GM18858 (cell line): ENCODE measurements at regions not wholly inside any gene's neighbourhood (a gene's known extent, or its start where the extent isn't known, plus 50 kb on each side); places are given as distances from the start of the nearest gene placed in this dataset.
"Not testable (repeated sequence)": the region's sequence is repeated elsewhere in the genome, so short reads cannot be mapped to it uniquely, and the experiment has no call there.

Source experiments
- ATAC-seq: cut with Tn5 transposase; IDR thresholded peaks from one replicate; pipeline ENCODE4 v1.9.1; 2021; ENCODE audit not compliant: unreplicated experiment

GRCh38 chr2:132220589-132220988 lies 58.8 kb upstream of the ANKRD30BL start:
- ATAC-seq = not testable (repeated sequence)

- not testable (repeated sequence) for ATAC-seq
Measured at GRCh38 chr2:132221886-132222285, 60.1 kb upstream of the ANKRD30BL start.

- ATAC-seq = no peak
Measured at GRCh38 chr2:132252191-132252893, 90.6 kb upstream of the ANKRD30BL start.

GRCh38 chr2:132252894-132253264 lies 91.1 kb upstream of the ANKRD30BL start:
- no peak for ATAC-seq

- no peak for ATAC-seq
Measured at GRCh38 chr2:132253496-132254305, 91.9 kb upstream of the ANKRD30BL start.

GRCh38 chr2:132254306-132254919 lies 92.7 kb upstream of the ANKRD30BL start:
- ATAC-seq = not testable (repeated sequence)

- ATAC-seq = no peak
Measured at GRCh38 chr2:132255714-132256113, 94.0 kb upstream of the ANKRD30BL start.

GRCh38 chr2:132256251-132256902 lies 94.6 kb upstream of the ANKRD30BL start:
- no peak for ATAC-seq

- ATAC-seq = not testable (repeated sequence)
Measured at GRCh38 chr2:132256903-132257300, 95.2 kb upstream of the ANKRD30BL start.

GRCh38 chr2:132257301-132258171 lies 95.8 kb upstream of the ANKRD30BL start:
- not testable (repeated sequence) for ATAC-seq

- not testable (repeated sequence) for ATAC-seq
Measured at GRCh38 chr2:132259276-132259675, 97.5 kb upstream of the ANKRD30BL start.

GRCh38 chr2:132265595-132265994 lies 103.8 kb upstream of the ANKRD30BL start:
- ATAC-seq = not testable (repeated sequence)

GRCh38 chr2:132267105-132267497 lies 105.3 kb upstream of the ANKRD30BL start:
- ATAC-seq = no peak

GRCh38 chr2:132267498-132268283 lies 105.9 kb upstream of the ANKRD30BL start:
- not testable (repeated sequence) for ATAC-seq

- ATAC-seq = peak; percentile 46
Measured at GRCh38 chr2:132268284-132268976, 106.7 kb upstream of the ANKRD30BL start.

GRCh38 chr2:132268977-132269523 lies 107.3 kb upstream of the ANKRD30BL start:
- ATAC-seq = no peak

GRCh38 chr2:132270255-132270654 lies 108.5 kb upstream of the ANKRD30BL start:
- ATAC-seq = no peak

GRCh38 chr2:132270981-132271546 lies 109.3 kb upstream of the ANKRD30BL start:
- no peak for ATAC-seq
